Stimulated activated CD8-positive, alpha-beta memory T cell treated with anti-CD3 and anti-CD28 coated beads, Interleukin-4, amount 100 ng/mL, for 4 hours (primary cell): ENCODE measurements at regions not wholly inside any gene's neighbourhood (a gene's known extent, or its start where the extent isn't known, plus 50 kb on each side); places are given as distances from the start of the nearest gene placed in this dataset.

Experiments used
- DNase-seq, 2 donors: peaks; one replicate each; pipeline ENCODE4 v3.0.0-alpha.2; 2020; ENCODE audit warnings: low read depth in 2 of 2, low spot score in 1 of 2

- DNase-seq = no peak
Measured at GRCh38 chr2:145350011-145350410, 830.1 kb upstream of the ZEB2 start.

GRCh38 chr2:145344076-145344724 lies 824.3 kb upstream of the ZEB2 start:
- DNase-seq = no peak

- DNase-seq = no peak
Measured at GRCh38 chr2:145343287-145343686, 823.4 kb upstream of the ZEB2 start.

GRCh38 chr2:145341536-145341935 lies 821.6 kb upstream of the ZEB2 start:
- DNase-seq = no peak

- no peak for DNase-seq
Measured at GRCh38 chr2:145339646-145340045, 819.7 kb upstream of the ZEB2 start.

GRCh38 chr2:145332210-145332898 lies 812.4 kb upstream of the ZEB2 start:
- no peak for DNase-seq

GRCh38 chr2:145329971-145330370 lies 810.1 kb upstream of the ZEB2 start:
- DNase-seq = no peak

GRCh38 chr2:145325485-145325884 lies 805.6 kb upstream of the ZEB2 start:
- no peak for DNase-seq

- no peak for DNase-seq
Measured at GRCh38 chr2:145324748-145325147, 804.8 kb upstream of the ZEB2 start.

GRCh38 chr2:145323512-145323911 lies 803.6 kb upstream of the ZEB2 start:
- DNase-seq = no peak

GRCh38 chr2:145321344-145321743 lies 801.4 kb upstream of the ZEB2 start:
- no peak for DNase-seq

- DNase-seq = no peak
Measured at GRCh38 chr2:145316496-145316895, 796.6 kb upstream of the ZEB2 start.

GRCh38 chr2:145315053-145315452 lies 795.1 kb upstream of the ZEB2 start:
- DNase-seq = no peak

GRCh38 chr2:145314119-145314633 lies 794.3 kb upstream of the ZEB2 start:
- DNase-seq = no peak

GRCh38 chr2:145305889-145306288 lies 786.0 kb upstream of the ZEB2 start:
- DNase-seq = no peak

- DNase-seq = no peak
Measured at GRCh38 chr2:145304501-145304900, 784.6 kb upstream of the ZEB2 start.

- DNase-seq = no peak
Measured at GRCh38 chr2:145303536-145303935, 783.6 kb upstream of the ZEB2 start.

GRCh38 chr2:145302886-145303285 lies 783.0 kb upstream of the ZEB2 start:
- DNase-seq = no peak

- DNase-seq = no peak
Measured at GRCh38 chr2:145302451-145302850, 782.5 kb upstream of the ZEB2 start.

- DNase-seq = no peak
Measured at GRCh38 chr2:145299368-145299767, 779.4 kb upstream of the ZEB2 start.

GRCh38 chr2:145292166-145292565 lies 772.2 kb upstream of the ZEB2 start:
- no peak for DNase-seq

- DNase-seq = no peak
Measured at GRCh38 chr2:145290986-145291385, 771.1 kb upstream of the ZEB2 start.

GRCh38 chr2:145289946-145290345 lies 770.0 kb upstream of the ZEB2 start:
- DNase-seq = no peak
